ENCODE measurements at regions not wholly inside any gene's neighbourhood (a gene's known extent, or its start where the extent isn't known, plus 50 kb on each side); places are given as distances from the start of the nearest gene placed in this dataset.

DNA sequence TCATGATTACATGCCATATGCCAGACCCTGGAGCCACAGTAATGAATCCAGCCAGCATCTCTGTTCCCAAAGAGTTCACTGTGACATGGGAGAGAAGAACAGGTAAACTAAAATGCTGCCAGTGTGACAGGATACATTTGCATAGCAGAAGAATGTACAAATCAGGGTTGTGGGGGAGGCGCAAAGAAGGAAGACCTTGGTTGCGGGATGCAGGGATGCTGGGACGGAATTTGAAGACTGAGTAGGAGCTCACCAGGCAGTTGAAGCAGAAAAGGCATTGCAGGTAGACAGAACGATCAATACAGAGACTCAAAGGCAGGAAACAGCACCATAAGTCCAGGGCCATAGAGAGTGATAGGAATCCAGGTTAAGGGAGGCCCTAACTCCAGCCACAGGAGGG, 180.3 kb upstream of the ZC3H12A start:
- no peak overlapping the region for H3K27ac Mint-ChIP-seq
- DNase-seq, result no peak
- TF ChIP-seq, protein P1, sequence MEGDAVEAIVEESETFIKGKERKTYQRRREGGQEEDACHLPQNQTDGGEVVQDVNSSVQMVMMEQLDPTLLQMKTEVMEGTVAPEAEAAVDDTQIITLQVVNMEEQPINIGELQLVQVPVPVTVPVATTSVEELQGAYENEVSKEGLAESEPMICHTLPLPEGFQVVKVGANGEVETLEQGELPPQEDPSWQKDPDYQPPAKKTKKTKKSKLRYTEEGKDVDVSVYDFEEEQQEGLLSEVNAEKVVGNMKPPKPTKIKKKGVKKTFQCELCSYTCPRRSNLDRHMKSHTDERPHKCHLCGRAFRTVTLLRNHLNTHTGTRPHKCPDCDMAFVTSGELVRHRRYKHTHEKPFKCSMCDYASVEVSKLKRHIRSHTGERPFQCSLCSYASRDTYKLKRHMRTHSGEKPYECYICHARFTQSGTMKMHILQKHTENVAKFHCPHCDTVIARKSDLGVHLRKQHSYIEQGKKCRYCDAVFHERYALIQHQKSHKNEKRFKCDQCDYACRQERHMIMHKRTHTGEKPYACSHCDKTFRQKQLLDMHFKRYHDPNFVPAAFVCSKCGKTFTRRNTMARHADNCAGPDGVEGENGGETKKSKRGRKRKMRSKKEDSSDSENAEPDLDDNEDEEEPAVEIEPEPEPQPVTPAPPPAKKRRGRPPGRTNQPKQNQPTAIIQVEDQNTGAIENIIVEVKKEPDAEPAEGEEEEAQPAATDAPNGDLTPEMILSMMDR (conservative IDR thresholded peaks at IDR 0.05), result no peak
- H3K4ac ChIP-seq (ENCODE audit: low read depth, low read length), result no peak overlapping the region
- no peak overlapping the region for H4K5ac ChIP-seq (ENCODE audit: insufficient read length, low read depth, low read length)
- no peak overlapping the region for H4K8ac ChIP-seq (replicated peaks; ENCODE audit: insufficient read length, low read depth, low read length)
- no peak overlapping the region for H3T11ph ChIP-seq (ENCODE audit: low read length)
- no peaks in the 10 kb centered on the region for H3K9me3 Mint-ChIP-seq
- H3K56ac ChIP-seq (ENCODE audit: insufficient read length, low read depth, low read length), result no peak overlapping the region
- H3K23ac ChIP-seq (ENCODE audit: insufficient read length, low read depth, low read length), result no peak overlapping the region
- no peaks in the 10 kb centered on the region; the same call in 1 of the 2 replicates for H3K4me1 ChIP-seq (ENCODE audit: insufficient read depth, low read length)
- no peak overlapping the region for H3K4me2 ChIP-seq (ENCODE audit: insufficient read depth, insufficient read length, low read length)
- no peak overlapping the region for H4K91ac ChIP-seq (ENCODE audit: insufficient read length, low read depth, low read length)
- H4K20me1 ChIP-seq (ENCODE audit: control insufficient read depth, insufficient read depth, insufficient read length), result no peaks in the 10 kb centered on the region
- H2AFZ ChIP-seq (ENCODE audit: low read length), result no peak overlapping the region
- H3K27ac ChIP-seq (ENCODE audit: insufficient read length, low read depth, low read length), result no peak overlapping the region
- no peak overlapping the region for H3K9ac ChIP-seq (ENCODE audit: extremely low read depth, insufficient read length, low read length)
- H2BK12ac ChIP-seq (ENCODE audit: insufficient read length, low read depth, low read length), result no peak overlapping the region
- H2AK5ac ChIP-seq (ENCODE audit: insufficient read length, low read length), result no peak overlapping the region
- H3K79me2 ChIP-seq (ENCODE audit: insufficient read depth, low read length), result no peaks in the 10 kb centered on the region
- no peak overlapping the region for H2BK5ac ChIP-seq (ENCODE audit: insufficient read length, low read length)
- H2BK120ac ChIP-seq (ENCODE audit: low read depth, low read length, poor library complexity, severe bottlenecking), result no peak overlapping the region
- H3K4me1 Mint-ChIP-seq, result peaks cover 9 to 22% of the 10 kb centered on the region in 2 experiments; a peak in 3 of 4 replicates
- H3K27me3 Mint-ChIP-seq (ENCODE audit: low read depth), result peaks cover 16% of the 10 kb centered on the region
- H3K9me3 ChIP-seq (ENCODE audit: control insufficient read depth, low read depth, low read length), result no peaks in the 10 kb centered on the region
- no peaks in the 10 kb centered on the region for H3K23me2 ChIP-seq (ENCODE audit: insufficient read length, low read depth, low read length, poor library complexity, severe bottlenecking)
- no CpG with 5 or more reads among the region's 4 CpGs for WGBS (ENCODE audit: extremely low coverage, insufficient read length, low lambda C conversion rate)
- H3K79me1 ChIP-seq (ENCODE audit: insufficient read depth, low read depth, low read length, poor library complexity, severe bottlenecking), result no peaks in the 10 kb centered on the region
- H2BK20ac ChIP-seq (ENCODE audit: low read depth, low read length, poor library complexity, severe bottlenecking), result no peak overlapping the region
- H3K18ac ChIP-seq (ENCODE audit: insufficient read length, low read depth, low read length), result no peak overlapping the region
- no peaks in the 10 kb centered on the region for H3K36me3 Mint-ChIP-seq (ENCODE audit: insufficient read depth in 1 of 3, low read depth in 3 of 3)
- H3K27me3 ChIP-seq (ENCODE audit: insufficient read depth, low read length), result no peaks in the 10 kb centered on the region
- H3K14ac ChIP-seq (ENCODE audit: insufficient read depth, low read length), result no peak overlapping the region
- no peak overlapping the region for H2BK15ac ChIP-seq (ENCODE audit: low read depth, low read length)
- H3K4me3 Mint-ChIP-seq, result no peak overlapping the region

All from H9 (cell line).